ENCODE measurements at regions not wholly inside any gene's neighbourhood (a gene's known extent, or its start where the extent isn't known, plus 50 kb on each side); places are given as distances from the start of the nearest gene placed in this dataset.

- no peaks in the 10 kb centered on the region for H3K4me1 Mint-ChIP-seq
These were observed 546.4 kb downstream of the EFNA5 start for GRCh38 chr5:107124376-107124775.

GRCh38 chr5:107123014-107123413 lies 547.7 kb downstream of the EFNA5 start:
- Mint-ChIP-seq H3K27me3 (no peaks in the 10 kb centered on the region), H3K27ac (no peak overlapping the region), H3K4me3 (no peak overlapping the region), H3K4me1 (no peaks in the 10 kb centered on the region), H3K9me3 (no peaks in the 10 kb centered on the region)
- no peak for ATAC-seq
- no peak for DNase-seq

More at GRCh38 chr5:107124376-107124775, 546.4 kb downstream of the EFNA5 start:
- no peaks in the 10 kb centered on the region for H3K9me3 Mint-ChIP-seq
- ATAC-seq (no peak), DNase-seq (no peak)
- H3K4me3 Mint-ChIP-seq: no peak overlapping the region
- H3K27ac Mint-ChIP-seq: no peak overlapping the region
- H3K27me3 Mint-ChIP-seq: no peaks in the 10 kb centered on the region

GRCh38 chr5:107121793-107122519 lies 548.8 kb downstream of the EFNA5 start:
- no peak overlapping the region for H3K27ac Mint-ChIP-seq

GRCh38 chr5:107119656-107120055 lies 551.1 kb downstream of the EFNA5 start:
- DNase-seq (no peak), ATAC-seq (no peak)
- H3K27ac Mint-ChIP-seq: no peak overlapping the region
- H3K9me3 Mint-ChIP-seq: peaks cover 0 to 9% of the 10 kb centered on the region in 2 donors
- no peak overlapping the region for H3K4me3 Mint-ChIP-seq
- H3K4me1 Mint-ChIP-seq: no peaks in the 10 kb centered on the region
- H3K27me3 Mint-ChIP-seq: no peaks in the 10 kb centered on the region

More at GRCh38 chr5:107121793-107122519, 548.8 kb downstream of the EFNA5 start:
- Mint-ChIP-seq H3K4me3 (no peak overlapping the region), H3K9me3 (no peaks in the 10 kb centered on the region), H3K4me1 (no peaks in the 10 kb centered on the region), H3K27me3 (no peaks in the 10 kb centered on the region)
- no peak for DNase-seq
- ATAC-seq: no peak

GRCh38 chr5:107118184-107119019 lies 552.3 kb downstream of the EFNA5 start:
- no peak overlapping the region for H3K27ac Mint-ChIP-seq
- H3K9me3 Mint-ChIP-seq: peaks cover 0 to 9% of the 10 kb centered on the region in 2 donors
- no peaks in the 10 kb centered on the region for H3K27me3 Mint-ChIP-seq
- H3K4me3 Mint-ChIP-seq: no peak overlapping the region
- no peak for DNase-seq
- H3K4me1 Mint-ChIP-seq: no peaks in the 10 kb centered on the region
- no peak for ATAC-seq

GRCh38 chr5:107112216-107112615 lies 558.5 kb downstream of the EFNA5 start:
- H3K4me1 Mint-ChIP-seq: no peaks in the 10 kb centered on the region
- H3K27me3 Mint-ChIP-seq: no peaks in the 10 kb centered on the region
- ATAC-seq (no peak), DNase-seq (no peak)
- peaks cover 7 to 17% of the 10 kb centered on the region in 2 donors for H3K9me3 Mint-ChIP-seq
- H3K4me3 Mint-ChIP-seq: no peak overlapping the region
- H3K27ac Mint-ChIP-seq: no peak overlapping the region

GRCh38 chr5:107104040-107104995 lies 566.4 kb downstream of the EFNA5 start:
- ATAC-seq: no peak
- Mint-ChIP-seq H3K4me3 (no peak overlapping the region), H3K4me1 (no peaks in the 10 kb centered on the region), H3K27me3 (no peaks in the 10 kb centered on the region), H3K27ac (no peak overlapping the region), H3K9me3 (no peaks in the 10 kb centered on the region)
- no peak for DNase-seq

GRCh38 chr5:107103522-107103921 lies 567.2 kb downstream of the EFNA5 start:
- Mint-ChIP-seq H3K9me3 (no peaks in the 10 kb centered on the region), H3K4me1 (no peaks in the 10 kb centered on the region), H3K27ac (no peak overlapping the region), H3K4me3 (no peak overlapping the region), H3K27me3 (no peaks in the 10 kb centered on the region)
- DNase-seq (no peak), ATAC-seq (no peak)

- H3K4me1 Mint-ChIP-seq: no peaks in the 10 kb centered on the region
- ATAC-seq (no peak), DNase-seq (no peak)
- H3K27ac Mint-ChIP-seq: no peak overlapping the region
- H3K27me3 Mint-ChIP-seq: no peaks in the 10 kb centered on the region
- no peak overlapping the region for H3K4me3 Mint-ChIP-seq
- H3K9me3 Mint-ChIP-seq: no peaks in the 10 kb centered on the region
These were observed 570.6 kb downstream of the EFNA5 start for GRCh38 chr5:107100121-107100520.

- ATAC-seq: no peak
- no peaks in the 10 kb centered on the region for H3K4me1 Mint-ChIP-seq
- no peak overlapping the region for H3K4me3 Mint-ChIP-seq
- H3K9me3 Mint-ChIP-seq: no peaks in the 10 kb centered on the region
- DNase-seq: no peak
- H3K27ac Mint-ChIP-seq: no peak overlapping the region
- no peaks in the 10 kb centered on the region for H3K27me3 Mint-ChIP-seq
These were observed 571.2 kb downstream of the EFNA5 start for GRCh38 chr5:107099506-107099905.

GRCh38 chr5:107092695-107093094 lies 578.0 kb downstream of the EFNA5 start:
- no peak overlapping the region for H3K4me3 Mint-ChIP-seq
- H3K27me3 Mint-ChIP-seq: no peaks in the 10 kb centered on the region
- no peaks in the 10 kb centered on the region for H3K4me1 Mint-ChIP-seq
- ATAC-seq (no peak), DNase-seq (no peak)
- H3K9me3 Mint-ChIP-seq: no peaks in the 10 kb centered on the region
- H3K27ac Mint-ChIP-seq: no peak overlapping the region

- DNase-seq (no peak), ATAC-seq (no peak)
- peaks cover 0 to 6% of the 10 kb centered on the region in 2 donors for H3K9me3 Mint-ChIP-seq
- no peak overlapping the region for H3K27ac Mint-ChIP-seq
- H3K4me3 Mint-ChIP-seq: no peak overlapping the region
- H3K4me1 Mint-ChIP-seq: no peaks in the 10 kb centered on the region
- no peaks in the 10 kb centered on the region for H3K27me3 Mint-ChIP-seq
These were observed 580.2 kb downstream of the EFNA5 start for GRCh38 chr5:107090506-107090905.

GRCh38 chr5:107088907-107089306 lies 581.8 kb downstream of the EFNA5 start:
- no peaks in the 10 kb centered on the region for H3K27me3 Mint-ChIP-seq
- ATAC-seq (no peak), DNase-seq (no peak)
- peaks cover 0 to 8% of the 10 kb centered on the region in 2 donors for H3K9me3 Mint-ChIP-seq
- no peaks in the 10 kb centered on the region for H3K4me1 Mint-ChIP-seq
- H3K4me3 Mint-ChIP-seq: no peak overlapping the region
- H3K27ac Mint-ChIP-seq: no peak overlapping the region

GRCh38 chr5:107085572-107085971 lies 585.2 kb downstream of the EFNA5 start:
- H3K27ac Mint-ChIP-seq: no peak overlapping the region
- DNase-seq: no peak
- ATAC-seq: no peak
- no peaks in the 10 kb centered on the region for H3K27me3 Mint-ChIP-seq
- no peak overlapping the region for H3K4me3 Mint-ChIP-seq
- H3K4me1 Mint-ChIP-seq: no peaks in the 10 kb centered on the region
- peaks cover 0 to 8% of the 10 kb centered on the region in 2 donors for H3K9me3 Mint-ChIP-seq

GRCh38 chr5:107074996-107075395 lies 595.7 kb downstream of the EFNA5 start:
- no peak for DNase-seq
- no peaks in the 10 kb centered on the region for H3K27me3 Mint-ChIP-seq
- peaks cover 4 to 29% of the 10 kb centered on the region in 2 donors for H3K9me3 Mint-ChIP-seq
- H3K4me3 Mint-ChIP-seq: no peak overlapping the region
- H3K27ac Mint-ChIP-seq: no peak overlapping the region
- no peak for ATAC-seq
- no peaks in the 10 kb centered on the region for H3K4me1 Mint-ChIP-seq

All from stimulated activated naive CD8-positive, alpha-beta T cell treated with anti-CD3 and anti-CD28 coated beads, Interleukin-15, amount 100 ng/mL, for 72 hours (primary cell).